H1 (cell line): ENCODE measurements at regions not wholly inside any gene's neighbourhood (a gene's known extent, or its start where the extent isn't known, plus 50 kb on each side); places are given as distances from the start of the nearest gene placed in this dataset.

Source experiments
- CTCF ChIA-PET: fragments of 300-600 bp; sonication (Branson Sonifier 250); formaldehyde crosslinking; loops from one replicate; lab custom pipeline; 2021; ENCODE audit not compliant: partially characterized antibody; lab: Charles Lee
- POLR2A ChIA-PET: fragments of 300-600 bp; sonication (Branson Sonifier 250); formaldehyde crosslinking; loops from one replicate; lab custom pipeline; 2021; ENCODE audit warnings: inconsistent platforms; ENCODE audit not compliant: partially characterized antibody; lab: Charles Lee
- DNase-seq, 2 experiments: peaks; one replicate each; pipeline versions ENCODE4 v3.0.0 to v3.0.0-alpha.2; 2010 to 2022; ENCODE audit warnings: low spot score in 2 of 2, low read depth in 1 of 2, mixed read lengths in 1 of 2
- FAIRE-seq: peaks from 2 replicates; lab custom pipeline; 2011; peaks lifted over from hg19 to GRCh38; lab: Jason Lieb, UNC
- H2AFZ ChIP-seq: 2 replicates; pipeline ENCODE4 v1.8.1; 2012; ENCODE audit warnings: low read length, inconsistent platforms
- H2AK5ac ChIP-seq: 2 replicates; pipeline ENCODE4 v1.6.1; 2013; ENCODE audit warnings: low read depth, low read length
- H2BK120ac ChIP-seq: replicated peaks from 2 replicates; pipeline ENCODE3; 2013; ENCODE audit warnings: low read depth, low read length, inconsistent platforms
- H2BK12ac ChIP-seq: 2 replicates; pipeline ENCODE4 v1.6.1; 2013; ENCODE audit warnings: low read depth, low read length
- H2BK15ac ChIP-seq: 2 replicates; pipeline ENCODE4 v1.6.1; 2013; ENCODE audit warnings: low read length
- H2BK20ac ChIP-seq: 2 replicates; pipeline ENCODE4 v1.6.1; 2013; ENCODE audit warnings: low read length
- H2BK5ac ChIP-seq: 2 replicates; pipeline ENCODE4 v1.6.1; 2013; ENCODE audit warnings: low read depth, low read length
- H3K14ac ChIP-seq: 2 replicates; pipeline ENCODE4 v1.6.1; 2013; ENCODE audit warnings: inconsistent platforms; ENCODE audit not compliant: insufficient read length
- H3K18ac ChIP-seq: 2 replicates; pipeline ENCODE4 v1.6.1; 2013; ENCODE audit warnings: low read length; ENCODE audit errors: extremely low read depth
- H3K23ac ChIP-seq: 2 replicates; pipeline ENCODE4 v1.6.1; 2013; ENCODE audit warnings: inconsistent platforms; ENCODE audit not compliant: insufficient read length
- H3K23me2 ChIP-seq: 2 replicates; pipeline ENCODE4 v1.6.1; 2013; ENCODE audit warnings: low read depth, low read length
- H3K27ac ChIP-seq: 2 replicates; pipeline ENCODE4 v1.6.1; 2011; ENCODE audit warnings: low read depth, low read length, inconsistent platforms
- H3K27me3 ChIP-seq, 4 experiments: replicated peaks in 1 of 4; 1 replicate in 1 of 4; 2 replicates in 3 of 4; pipeline versions ENCODE4 v1.6.1 to v1.8.1; 2011 to 2013; ENCODE audit warnings: low read length in 3 of 4, mild to moderate bottlenecking in 3 of 4, inconsistent platforms in 2 of 4, mixed read lengths in 2 of 4, moderate library complexity in 1 of 4; ENCODE audit not compliant: control insufficient read depth in 3 of 4, insufficient read depth in 3 of 4; ENCODE audit errors: extremely low read depth in 1 of 4
- H3K36me3 ChIP-seq, 4 experiments: 2 replicates each; pipeline versions ENCODE4 v1.6.1 to v1.8.1; 2011 to 2013; ENCODE audit warnings: mild to moderate bottlenecking in 4 of 4, low read length in 3 of 4, moderate library complexity in 2 of 4, control low read depth in 1 of 4, inconsistent platforms in 1 of 4; ENCODE audit not compliant: insufficient read depth in 4 of 4, control insufficient read depth in 2 of 4
- H3K4ac ChIP-seq: replicated peaks from 2 replicates; pipeline ENCODE3; 2013; ENCODE audit warnings: low read length, low read depth, mixed read lengths, inconsistent platforms; ENCODE audit not compliant: insufficient read length
- H3K4me1 ChIP-seq, 4 experiments: replicated peaks in 1 of 4; 1 replicate in 1 of 4; 2 replicates in 3 of 4; pipeline versions ENCODE4 v1.6.1 to v1.8.1; 2011 to 2013; ENCODE audit warnings: low read length in 3 of 4, inconsistent platforms in 2 of 4, mixed read lengths in 1 of 4; ENCODE audit not compliant: insufficient read depth in 4 of 4, control insufficient read depth in 3 of 4
- H3K4me2 ChIP-seq, 2 experiments: 2 replicates each; pipeline versions ENCODE4 v1.6.1 to v1.8.1; 2011 to 2013; ENCODE audit warnings: low read depth in 2 of 2, low read length in 2 of 2, control low read depth in 1 of 2, inconsistent platforms in 1 of 2, mild to moderate bottlenecking in 1 of 2; ENCODE audit not compliant: insufficient read depth in 1 of 2
- H3K4me3 ChIP-seq, 4 experiments: fragments of 200-600, 300-600 bp in 1 of 4; sonication (generic), shearing (Covaris generic), sonication (Bioruptor Twin) in 1 of 4; 2 replicates each; pipeline versions ENCODE4 v1.5.1 to v1.8.1; 2011 to 2016; ENCODE audit warnings: low read length in 4 of 4, low read depth in 3 of 4, control low read depth in 2 of 4, inconsistent platforms in 2 of 4, mild to moderate bottlenecking in 2 of 4, mixed read lengths in 1 of 4, moderate library complexity in 1 of 4; ENCODE audit not compliant: insufficient read depth in 2 of 4; ENCODE audit errors: extremely low read depth in 1 of 4
- H3K56ac ChIP-seq: replicated peaks from 2 replicates; pipeline ENCODE3; 2013; ENCODE audit warnings: low read depth, mild to moderate bottlenecking, mixed read lengths, low read length, inconsistent platforms; ENCODE audit not compliant: insufficient read length
- H3K79me1 ChIP-seq: 2 replicates; pipeline ENCODE4 v1.6.1; 2013; ENCODE audit warnings: low read depth, low read length, control low read depth
- H3K79me2 ChIP-seq, 2 experiments: 2 replicates each; pipeline versions ENCODE4 v1.6.1 to v1.8.1; 2012 to 2013; ENCODE audit warnings: low read length in 2 of 2, mild to moderate bottlenecking in 2 of 2, inconsistent platforms in 1 of 2; ENCODE audit not compliant: insufficient read depth in 2 of 2, control insufficient read depth in 1 of 2
- H3K9ac ChIP-seq, 4 experiments: replicated peaks in 1 of 4; 1 replicate in 1 of 4; 2 replicates in 3 of 4; pipeline versions ENCODE4 v1.6.1 to v1.8.1; 2011 to 2013; ENCODE audit warnings: low read depth in 3 of 4, low read length in 3 of 4, control low read depth in 2 of 4, mild to moderate bottlenecking in 2 of 4, moderate library complexity in 2 of 4, inconsistent platforms in 1 of 4; ENCODE audit errors: extremely low read depth in 1 of 4
- H3K9me3 ChIP-seq, 2 experiments: 2 replicates each; pipeline versions ENCODE4 v1.6.1 to v1.8.1; 2012 to 2013; ENCODE audit warnings: mild to moderate bottlenecking in 2 of 2, moderate library complexity in 2 of 2, control low read depth in 1 of 2, inconsistent platforms in 1 of 2, low read depth in 1 of 2, low read length in 1 of 2, mixed read lengths in 1 of 2; ENCODE audit not compliant: insufficient read depth in 2 of 2
- H4K20me1 ChIP-seq, 2 experiments: replicated peaks in 1 of 2; 2 replicates each; pipeline versions ENCODE3 to v1.8.1; 2011 to 2013; ENCODE audit warnings: inconsistent platforms in 2 of 2, low read length in 2 of 2, mild to moderate bottlenecking in 1 of 2; ENCODE audit not compliant: insufficient read depth in 2 of 2, control insufficient read depth in 1 of 2
- H4K5ac ChIP-seq: 2 replicates; pipeline ENCODE4 v1.6.1; 2013; ENCODE audit warnings: low read length, low read depth, mixed read lengths, inconsistent platforms; ENCODE audit not compliant: insufficient read length
- H4K8ac ChIP-seq: 2 replicates; pipeline ENCODE4 v1.8.0; 2013; ENCODE audit warnings: mild to moderate bottlenecking, moderate library complexity, low read length, inconsistent platforms; ENCODE audit not compliant: insufficient read depth; ENCODE audit errors: extremely low read depth
- H4K91ac ChIP-seq: replicated peaks from 2 replicates; pipeline ENCODE3; 2013; ENCODE audit warnings: low read length, mixed read lengths, inconsistent platforms; ENCODE audit not compliant: insufficient read length
- BACH1 ChIP-seq: IDR thresholded peaks from 2 replicates; pipeline ENCODE4 v1.6.1; 2012; ENCODE audit warnings: low read length, improper control_type of control experiment
- CEBPB ChIP-seq: IDR thresholded peaks from 2 replicates; pipeline ENCODE4 v1.6.1; 2012; ENCODE audit warnings: low read depth, low read length
- JUN ChIP-seq: IDR thresholded peaks from 2 replicates; pipeline ENCODE4 v1.6.1; 2011; ENCODE audit warnings: low read depth, mild to moderate bottlenecking, improper control_type of control experiment, low read length
- JUND ChIP-seq: IDR thresholded peaks from 2 replicates; pipeline ENCODE4 v1.6.1; 2011; ENCODE audit warnings: mild to moderate bottlenecking, improper control_type of control experiment, low read length
- KDM5A ChIP-seq: fragments of 200-600 bp; IDR thresholded peaks from 2 replicates; pipeline ENCODE4 v1.7.1; 2012; ENCODE audit warnings: mild to moderate bottlenecking, low read length, inconsistent platforms, mixed read lengths
- MAFK ChIP-seq: IDR thresholded peaks from 2 replicates; pipeline ENCODE4 v1.6.1; 2012; ENCODE audit warnings: low read depth, mild to moderate bottlenecking, improper control_type of control experiment, low read length
- NRF1 ChIP-seq: IDR thresholded peaks from 2 replicates; pipeline ENCODE4 v1.6.1; 2011; ENCODE audit warnings: mild to moderate bottlenecking, low read depth, low read length, improper control_type of control experiment
- RFX5 ChIP-seq: IDR thresholded peaks from 2 replicates; pipeline ENCODE4 v1.6.1; 2011; ENCODE audit warnings: low read depth, low read length, improper control_type of control experiment, borderline replicate concordance
- RXRA ChIP-seq: IDR thresholded peaks from 2 replicates; pipeline ENCODE4 v1.6.1; 2011; ENCODE audit warnings: low read depth, mild to moderate bottlenecking, low read length, moderate library complexity; ENCODE audit not compliant: insufficient read depth
- SIN3A ChIP-seq, 2 experiments: IDR thresholded peaks in 1 of 2; conservative IDR thresholded peaks in 1 of 2; 2 replicates each; pipeline ENCODE4 v1.6.1; 2011 to 2012; ENCODE audit warnings: low read length in 2 of 2, improper control_type of control experiment in 1 of 2, low read depth in 1 of 2, mild to moderate bottlenecking in 1 of 2
- SIX5 ChIP-seq: IDR thresholded peaks from 2 replicates; pipeline ENCODE4 v1.6.1; 2011; ENCODE audit warnings: mild to moderate bottlenecking, low read depth, low read length
- SP2 ChIP-seq: IDR thresholded peaks from 2 replicates; pipeline ENCODE4 v1.6.1; 2012; ENCODE audit warnings: mild to moderate bottlenecking, low read length, inconsistent platforms
- SUZ12 ChIP-seq: fragments of 200-600 bp; sonication (generic); IDR thresholded peaks from 2 replicates; pipeline ENCODE4 v1.6.1; 2012; ENCODE audit warnings: mild to moderate bottlenecking, inconsistent platforms, low read length, moderate library complexity, mixed read lengths
- TAF1 ChIP-seq: IDR thresholded peaks from 2 replicates; pipeline ENCODE4 v1.6.1; 2011; ENCODE audit warnings: mild to moderate bottlenecking, low read depth, low read length
- ZNF274 ChIP-seq: IDR thresholded peaks from 2 replicates; pipeline ENCODE4 v1.7.0; 2012; ENCODE audit warnings: low read length, borderline replicate concordance; ENCODE audit errors: extremely low read depth
- WGBS, 2 experiments: shearing (Covaris generic) in 1 of 2; methylation state at CpG; one replicate each; pipeline versions ENCODE4 v1.1.6 to v1.1.7; 2013 to 2015; ENCODE audit warnings: low lambda C conversion rate in 2 of 2, mixed read lengths in 2 of 2, inconsistent platforms in 1 of 2, low coverage in 1 of 2, missing lambda C conversion rate in 1 of 2; ENCODE audit not compliant: insufficient replicate concordance in 2 of 2, insufficient coverage in 1 of 2, insufficient read length in 1 of 2; ENCODE audit errors: extremely low coverage in 1 of 2, missing lambda C conversion rate in 1 of 2; 5-methylcytosine and 5-hydroxymethylcytosine counted together

DNA sequence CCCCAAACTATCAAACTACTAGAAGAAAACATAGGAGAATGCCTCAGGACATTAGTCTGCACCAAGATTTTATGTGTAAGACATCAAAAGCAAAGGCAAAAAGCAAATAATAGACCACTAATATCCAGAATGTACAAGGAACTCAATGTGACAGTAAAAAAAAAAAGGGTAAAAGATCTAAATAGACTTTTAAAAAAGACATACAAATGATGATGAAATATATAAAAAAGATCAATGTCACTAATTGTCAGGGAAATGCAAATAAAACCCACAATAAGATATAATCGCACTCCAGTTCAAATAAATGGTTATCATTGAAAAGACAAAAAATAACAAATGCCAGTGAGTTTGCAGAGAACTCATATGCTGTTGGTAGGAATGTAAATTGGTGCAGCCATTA is 118.3 kb upstream of the DUSP22 start:
- Histone ChIP-seq H2AK5ac (no peak overlapping the region), H3K18ac (no peak overlapping the region), H3K27me3 (no peaks in the 10 kb centered on the region; a peak in 1 of 7 replicates), H3K79me2 (no peaks in the 10 kb centered on the region), H4K8ac (no peak overlapping the region), H4K91ac (no peak overlapping the region), H2AFZ (no peak overlapping the region), H2BK5ac (no peak overlapping the region), H4K20me1 (no peaks in the 10 kb centered on the region), H2BK20ac (no peak overlapping the region), H2BK15ac (no peak overlapping the region), H3K4me1 (no peaks in the 10 kb centered on the region), H3K4me2 (no peak overlapping the region), H3K56ac (no peak overlapping the region), H3K23me2 (no peaks in the 10 kb centered on the region), H2BK12ac (no peak overlapping the region), H3K9me3 (peaks cover 0 to 10% of the 10 kb centered on the region in 2 experiments; a peak in 2 of 4 replicates), H3K79me1 (no peaks in the 10 kb centered on the region), H3K4me3 (no peak overlapping the region), H3K23ac (no peak overlapping the region), H3K4ac (no peak overlapping the region), H3K36me3 (no peaks in the 10 kb centered on the region), H2BK120ac (no peak overlapping the region), H3K14ac (no peak overlapping the region), H4K5ac (no peak overlapping the region), H3K27ac (no peak overlapping the region), H3K9ac (no peak overlapping the region)
- POLR2A ChIA-PET: no interaction called here
- no peak for FAIRE-seq
- CTCF ChIA-PET: interaction anchor here (0.6 kb wide), 1 partner anchor 260 kb away, joined by 3 read pairs; no protein-coding TSS in a partner anchor
- TF ChIP-seq KDM5A (no peak), JUN (no peak), SIN3A (conservative IDR thresholded peaks at IDR 0.05 in 1 of 2, IDR thresholded peaks at IDR 0.05 in 1 of 2; ENCODE audit: low read depth in 1 of 2, low read length in 2 of 2) (no peak), ZNF274 (no peak), NRF1 (no peak), SUZ12 (no peak), SIX5 (no peak), MAFK (no peak), JUND (no peak), TAF1 (no peak), SP2 (no peak), RXRA (no peak), RFX5 (no peak), BACH1 (no peak), CEBPB (no peak)
- WGBS, 2 experiments: 95% methylated on average over 1 of the region's 1 CpG; no CpG with 5 or more reads in 1 of the 2 experiments
- no peak for DNase-seq
